Type B pancreatic cell (in vitro differentiated cells): ENCODE measurements at regions not wholly inside any gene's neighbourhood (a gene's known extent, or its start where the extent isn't known, plus 50 kb on each side); places are given as distances from the start of the nearest gene placed in this dataset.

ENCODE experiments used
- DNase-seq: peaks from one replicate; pipeline ENCODE4 v3.0.0; 2021; ENCODE audit warnings: mixed read lengths; ENCODE audit not compliant: unreplicated experiment; ENCODE audit errors: extremely low spot score
- H3K27ac Mint-ChIP-seq: 2 replicates; pipeline ENCODE4 v1.8.0; 2021; ENCODE audit warnings: mild to moderate bottlenecking, mixed read lengths
- H3K27me3 Mint-ChIP-seq: 2 replicates; pipeline ENCODE4 v1.8.0; 2021; ENCODE audit warnings: mixed read lengths
- H3K36me3 Mint-ChIP-seq: 2 replicates; pipeline ENCODE4 v1.8.0; 2021; ENCODE audit warnings: mixed read lengths
- H3K4me1 Mint-ChIP-seq: one replicate; pipeline ENCODE4 v1.8.0; 2021; ENCODE audit warnings: mixed read lengths; ENCODE audit not compliant: unreplicated experiment
- H3K4me3 Mint-ChIP-seq: 2 replicates; pipeline ENCODE4 v1.8.0; 2021; ENCODE audit warnings: mild to moderate bottlenecking, mixed read lengths
- H3K9me3 Mint-ChIP-seq: 2 replicates; pipeline ENCODE4 v1.8.0; 2021; ENCODE audit warnings: mixed read lengths
- TF ChIP-seq, protein P1 (sequence below): fragments of 200-600 bp; sonication (generic); conservative IDR thresholded peaks from 2 replicates; pipeline ENCODE4 v1.5.0; 2021; ENCODE audit warnings: antibody characterized with exemption, mild to moderate bottlenecking

DNA sequence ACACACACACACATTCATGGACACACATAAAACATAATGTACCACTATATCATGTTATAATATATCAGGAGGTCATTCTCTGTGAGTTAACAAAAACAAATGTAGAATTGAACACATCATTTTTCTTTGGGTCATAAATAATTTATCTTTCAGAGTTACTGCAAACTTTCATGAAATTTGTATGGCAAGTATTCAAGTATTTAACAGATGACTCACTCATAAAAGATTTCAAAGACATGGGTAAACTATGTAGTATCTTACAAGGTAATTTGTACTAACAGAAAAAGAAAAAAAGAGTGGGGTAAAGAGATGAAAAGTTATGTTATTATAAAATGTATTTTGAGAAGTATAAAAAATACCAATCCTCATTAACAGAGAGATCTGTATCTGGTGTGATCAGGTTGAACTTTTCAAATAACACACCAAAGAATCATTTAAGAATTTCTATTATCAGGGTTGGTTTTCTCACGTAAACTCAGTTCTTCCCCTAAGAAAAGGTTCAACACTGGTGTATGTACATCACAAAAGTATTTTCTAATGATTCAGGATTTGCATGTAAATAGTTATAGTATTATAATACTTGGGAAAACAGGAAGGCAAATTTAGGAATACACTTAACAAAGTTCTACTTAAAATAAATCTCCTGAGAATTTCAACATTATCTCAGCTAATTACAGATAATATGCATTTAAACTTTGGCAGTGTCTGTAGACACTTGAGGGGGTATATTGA, 933.1 kb upstream of the LRRN3 start:
- no peaks in the 10 kb centered on the region for H3K4me1 Mint-ChIP-seq
- no peak for DNase-seq
- H3K9me3 Mint-ChIP-seq, result no peaks in the 10 kb centered on the region
- TF ChIP-seq, protein P1, sequence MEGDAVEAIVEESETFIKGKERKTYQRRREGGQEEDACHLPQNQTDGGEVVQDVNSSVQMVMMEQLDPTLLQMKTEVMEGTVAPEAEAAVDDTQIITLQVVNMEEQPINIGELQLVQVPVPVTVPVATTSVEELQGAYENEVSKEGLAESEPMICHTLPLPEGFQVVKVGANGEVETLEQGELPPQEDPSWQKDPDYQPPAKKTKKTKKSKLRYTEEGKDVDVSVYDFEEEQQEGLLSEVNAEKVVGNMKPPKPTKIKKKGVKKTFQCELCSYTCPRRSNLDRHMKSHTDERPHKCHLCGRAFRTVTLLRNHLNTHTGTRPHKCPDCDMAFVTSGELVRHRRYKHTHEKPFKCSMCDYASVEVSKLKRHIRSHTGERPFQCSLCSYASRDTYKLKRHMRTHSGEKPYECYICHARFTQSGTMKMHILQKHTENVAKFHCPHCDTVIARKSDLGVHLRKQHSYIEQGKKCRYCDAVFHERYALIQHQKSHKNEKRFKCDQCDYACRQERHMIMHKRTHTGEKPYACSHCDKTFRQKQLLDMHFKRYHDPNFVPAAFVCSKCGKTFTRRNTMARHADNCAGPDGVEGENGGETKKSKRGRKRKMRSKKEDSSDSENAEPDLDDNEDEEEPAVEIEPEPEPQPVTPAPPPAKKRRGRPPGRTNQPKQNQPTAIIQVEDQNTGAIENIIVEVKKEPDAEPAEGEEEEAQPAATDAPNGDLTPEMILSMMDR, result no peak
- no peak overlapping the region for H3K27ac Mint-ChIP-seq
- no peaks in the 10 kb centered on the region for H3K36me3 Mint-ChIP-seq
- no peak overlapping the region for H3K4me3 Mint-ChIP-seq
- peaks cover 5% of the 10 kb centered on the region for H3K27me3 Mint-ChIP-seq

DNA sequence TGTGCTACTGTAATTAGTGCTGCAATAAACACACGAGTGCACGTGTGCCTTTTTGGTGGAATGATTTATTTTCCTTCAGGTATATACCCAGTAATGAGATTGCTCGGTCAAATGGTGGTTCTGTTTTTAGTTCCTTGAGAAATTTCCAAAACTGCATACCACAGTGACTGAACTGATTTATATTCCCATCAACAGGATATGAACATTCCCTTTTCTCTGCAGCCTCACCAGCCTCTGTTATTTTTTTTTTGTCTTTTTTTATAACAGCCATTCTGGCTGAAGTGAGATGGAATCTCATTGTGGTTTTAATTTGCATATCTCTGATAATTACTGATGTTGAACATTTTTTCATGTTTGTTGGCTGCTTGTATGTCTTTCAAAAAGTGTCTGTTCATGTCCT, 922.9 kb upstream of the LRRN3 start:
- no peaks in the 10 kb centered on the region for H3K27me3 Mint-ChIP-seq
- H3K36me3 Mint-ChIP-seq, result no peaks in the 10 kb centered on the region
- peaks cover 13% of the 10 kb centered on the region for H3K4me1 Mint-ChIP-seq
- no peak overlapping the region for H3K27ac Mint-ChIP-seq
- no peaks in the 10 kb centered on the region for H3K9me3 Mint-ChIP-seq
- H3K4me3 Mint-ChIP-seq, result no peak overlapping the region
- no peak for DNase-seq
- TF ChIP-seq, protein P1, result no peak

DNA sequence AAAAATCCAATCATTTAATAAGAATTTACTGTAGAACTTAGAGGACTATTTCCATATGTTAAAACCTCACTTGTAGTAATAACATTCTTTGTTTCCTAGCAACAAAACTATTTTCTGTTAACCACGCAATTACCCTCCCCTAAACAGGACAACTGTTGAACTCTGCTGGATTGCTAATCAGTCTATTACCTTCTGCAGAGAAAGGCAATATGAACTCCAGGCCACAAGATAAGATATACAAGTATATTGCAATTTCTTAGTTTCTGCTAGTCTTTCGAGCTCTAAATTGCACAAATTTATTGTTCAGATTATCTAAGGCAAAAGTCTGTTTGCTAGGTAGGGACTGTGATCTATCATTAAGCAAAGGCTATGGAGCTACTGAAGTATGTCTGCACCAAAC, 920.1 kb upstream of the LRRN3 start:
- Mint-ChIP-seq H3K27me3 (no peaks in the 10 kb centered on the region), H3K4me1 (peaks cover 13% of the 10 kb centered on the region), H3K9me3 (no peaks in the 10 kb centered on the region), H3K36me3 (no peaks in the 10 kb centered on the region), H3K27ac (no peak overlapping the region), H3K4me3 (no peak overlapping the region)
- DNase-seq, result no peak
- TF ChIP-seq, protein P1, result no peak

DNA sequence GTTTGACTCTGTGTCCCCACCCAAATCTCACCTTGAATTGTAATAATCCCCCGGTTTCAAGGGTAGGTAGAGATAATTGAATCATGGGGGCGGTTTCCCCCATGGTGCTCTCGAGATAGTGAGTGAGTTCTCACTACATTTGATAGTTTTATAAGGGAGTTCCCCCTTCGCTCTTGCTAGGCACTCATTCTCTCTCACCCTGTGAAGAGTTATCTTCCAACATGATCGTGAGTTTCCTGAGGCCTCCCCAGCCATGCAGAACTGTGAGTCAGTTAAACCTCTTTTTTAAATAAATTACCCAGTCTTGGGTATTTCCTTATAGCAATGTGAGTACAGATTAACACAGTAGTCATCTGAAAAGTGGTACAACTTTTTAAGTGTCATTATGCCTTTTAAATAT, 913.5 kb upstream of the LRRN3 start:
- no peaks in the 10 kb centered on the region for H3K36me3 Mint-ChIP-seq
- H3K4me1 Mint-ChIP-seq, result no peaks in the 10 kb centered on the region
- TF ChIP-seq, protein P1, result no peak
- H3K9me3 Mint-ChIP-seq, result no peaks in the 10 kb centered on the region
- H3K4me3 Mint-ChIP-seq, result no peak overlapping the region
- H3K27me3 Mint-ChIP-seq, result no peaks in the 10 kb centered on the region
- no peak overlapping the region for H3K27ac Mint-ChIP-seq
- no peak for DNase-seq

DNA sequence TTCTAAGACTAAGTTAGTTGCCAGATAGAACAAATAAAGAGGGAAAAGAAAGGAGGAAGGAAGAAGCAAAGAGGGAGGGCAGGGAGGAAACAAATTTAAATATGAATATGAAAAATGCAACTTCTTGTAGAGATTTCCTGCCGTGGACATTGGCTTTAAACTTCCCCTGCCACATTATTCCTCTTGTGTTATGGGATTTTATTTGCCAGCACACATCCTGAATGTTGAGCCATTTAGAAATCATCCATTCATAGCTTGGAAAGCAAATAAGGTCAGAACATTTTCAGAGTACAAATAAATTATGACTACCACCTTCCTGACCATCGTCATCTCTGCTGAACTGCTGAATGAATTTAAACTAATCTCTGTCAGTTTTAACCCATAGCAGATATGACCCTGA, 911.9 kb upstream of the LRRN3 start:
- TF ChIP-seq, protein P1, result no peak
- H3K36me3 Mint-ChIP-seq, result no peaks in the 10 kb centered on the region
- H3K4me3 Mint-ChIP-seq, result no peak overlapping the region
- no peaks in the 10 kb centered on the region for H3K9me3 Mint-ChIP-seq
- no peak overlapping the region for H3K27ac Mint-ChIP-seq
- H3K4me1 Mint-ChIP-seq, result no peaks in the 10 kb centered on the region
- H3K27me3 Mint-ChIP-seq, result no peaks in the 10 kb centered on the region
- no peak for DNase-seq

DNA sequence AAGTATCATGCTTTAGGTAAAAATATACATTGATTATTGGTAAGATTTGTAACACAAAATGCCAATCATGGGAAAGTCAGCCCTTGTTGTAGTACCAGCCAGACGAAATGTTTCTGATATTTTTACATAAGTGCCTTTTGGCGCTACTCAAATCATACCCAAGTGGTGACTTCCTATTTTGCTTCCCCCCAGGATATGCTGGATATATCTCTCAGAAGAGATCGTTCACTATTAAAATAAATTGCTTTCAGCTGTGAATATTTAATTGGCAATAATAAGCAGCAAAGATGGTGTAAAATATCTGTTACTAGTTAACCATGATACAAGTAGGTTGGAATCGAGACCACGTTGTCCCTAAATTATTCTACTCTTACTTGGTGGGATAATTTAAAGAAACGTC, 909.2 kb upstream of the LRRN3 start:
- H3K27me3 Mint-ChIP-seq, result no peaks in the 10 kb centered on the region

More for the DNA sequence above, 909.2 kb upstream of the LRRN3 start:
- no peaks in the 10 kb centered on the region for H3K4me1 Mint-ChIP-seq
- no peak overlapping the region for H3K27ac Mint-ChIP-seq
- no peaks in the 10 kb centered on the region for H3K36me3 Mint-ChIP-seq
- no peaks in the 10 kb centered on the region for H3K9me3 Mint-ChIP-seq
- TF ChIP-seq, protein P1, result no peak
- H3K4me3 Mint-ChIP-seq, result no peak overlapping the region
- DNase-seq, result no peak
